ENCODE measurements at regions not wholly inside any gene's neighbourhood (a gene's known extent, or its start where the extent isn't known, plus 50 kb on each side); places are given as distances from the start of the nearest gene placed in this dataset.

GRCh38 chr2:118237451-118237850, 149.2 kb downstream of the INSIG2 start:
- H3K4me2 ChIP-seq (ENCODE audit: low read length), result no peak overlapping the region
- H3K27ac ChIP-seq (ENCODE audit: low read length), result no peak overlapping the region
- TF ChIP-seq TAF1 (IDR thresholded peaks at IDR 0.05; ENCODE audit: low read depth) (no peak), EZH2 (IDR thresholded peaks at IDR 0.05; ENCODE audit: borderline replicate concordance, insufficient read depth, low read length, poor library complexity, severe bottlenecking) (no peak), SMC3 (conservative IDR thresholded peaks at IDR 0.05; ENCODE audit: poor library complexity) (no peak)
- no peak overlapping the region for H3K4me3 ChIP-seq (ENCODE audit: low read length)
- H3K36me3 ChIP-seq (ENCODE audit: insufficient read depth, low read length), result no peaks in the 10 kb centered on the region
- no peaks in the 10 kb centered on the region for H3F3A ChIP-seq (ENCODE audit: insufficient read depth, low read length, poor library complexity, severe bottlenecking)
- no peak overlapping the region for H3K9ac ChIP-seq (ENCODE audit: low read length)
- H4K20me1 ChIP-seq (ENCODE audit: insufficient read depth), result no peaks in the 10 kb centered on the region
- no peaks in the 10 kb centered on the region for H3K9me2 ChIP-seq (ENCODE audit: insufficient read depth, low read length)
- no peaks in the 10 kb centered on the region for H3K9me3 ChIP-seq (ENCODE audit: low read length)
- no peaks in the 10 kb centered on the region for H3K79me2 ChIP-seq (replicated peaks; ENCODE audit: insufficient read depth, low read length)
- H2AFZ ChIP-seq (ENCODE audit: low read depth, low read length), result no peak overlapping the region
- no peaks in the 10 kb centered on the region for H3K27me3 ChIP-seq (ENCODE audit: insufficient read depth, low read depth, low read length)

- Histone ChIP-seq H3K9me3 (ENCODE audit: low read length) (no peaks in the 10 kb centered on the region), H3F3A (ENCODE audit: insufficient read depth, low read length, poor library complexity, severe bottlenecking) (no peaks in the 10 kb centered on the region), H3K4me3 (ENCODE audit: low read length) (no peak overlapping the region), H3K79me2 (replicated peaks; ENCODE audit: insufficient read depth, low read length) (no peaks in the 10 kb centered on the region), H4K20me1 (ENCODE audit: insufficient read depth) (no peaks in the 10 kb centered on the region), H3K27ac (ENCODE audit: low read length) (no peak overlapping the region), H3K9me2 (ENCODE audit: insufficient read depth, low read length) (no peaks in the 10 kb centered on the region), H3K9ac (ENCODE audit: low read length) (no peak overlapping the region), H3K36me3 (ENCODE audit: insufficient read depth, low read length) (no peaks in the 10 kb centered on the region), H2AFZ (ENCODE audit: low read depth, low read length) (no peak overlapping the region), H3K4me2 (ENCODE audit: low read length) (no peak overlapping the region), H3K27me3 (ENCODE audit: insufficient read depth, low read depth, low read length) (peaks cover under 1% of the 10 kb centered on the region)
- TF ChIP-seq POLR2AphosphoS5 (IDR thresholded peaks at IDR 0.05) (no peak), MXI1 (conservative IDR thresholded peaks at IDR 0.05; ENCODE audit: poor library complexity, severe bottlenecking) (no peak), EZH2 (IDR thresholded peaks at IDR 0.05; ENCODE audit: borderline replicate concordance, insufficient read depth, low read length, poor library complexity, severe bottlenecking) (no peak), TAF1 (IDR thresholded peaks at IDR 0.05; ENCODE audit: low read depth) (no peak), REST (IDR thresholded peaks at IDR 0.05; ENCODE audit: borderline replicate concordance) (no peak), EP300 (conservative IDR thresholded peaks at IDR 0.05; ENCODE audit: poor library complexity, severe bottlenecking) (no peak), SMC3 (conservative IDR thresholded peaks at IDR 0.05; ENCODE audit: poor library complexity) (no peak), RAD21 (conservative IDR thresholded peaks at IDR 0.05) (no peak)
- TF ChIP-seq, protein P1, sequence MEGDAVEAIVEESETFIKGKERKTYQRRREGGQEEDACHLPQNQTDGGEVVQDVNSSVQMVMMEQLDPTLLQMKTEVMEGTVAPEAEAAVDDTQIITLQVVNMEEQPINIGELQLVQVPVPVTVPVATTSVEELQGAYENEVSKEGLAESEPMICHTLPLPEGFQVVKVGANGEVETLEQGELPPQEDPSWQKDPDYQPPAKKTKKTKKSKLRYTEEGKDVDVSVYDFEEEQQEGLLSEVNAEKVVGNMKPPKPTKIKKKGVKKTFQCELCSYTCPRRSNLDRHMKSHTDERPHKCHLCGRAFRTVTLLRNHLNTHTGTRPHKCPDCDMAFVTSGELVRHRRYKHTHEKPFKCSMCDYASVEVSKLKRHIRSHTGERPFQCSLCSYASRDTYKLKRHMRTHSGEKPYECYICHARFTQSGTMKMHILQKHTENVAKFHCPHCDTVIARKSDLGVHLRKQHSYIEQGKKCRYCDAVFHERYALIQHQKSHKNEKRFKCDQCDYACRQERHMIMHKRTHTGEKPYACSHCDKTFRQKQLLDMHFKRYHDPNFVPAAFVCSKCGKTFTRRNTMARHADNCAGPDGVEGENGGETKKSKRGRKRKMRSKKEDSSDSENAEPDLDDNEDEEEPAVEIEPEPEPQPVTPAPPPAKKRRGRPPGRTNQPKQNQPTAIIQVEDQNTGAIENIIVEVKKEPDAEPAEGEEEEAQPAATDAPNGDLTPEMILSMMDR (IDR thresholded peaks at IDR 0.05; ENCODE audit: poor library complexity, severe bottlenecking), result no peak
These were observed 144.5 kb downstream of the INSIG2 start for GRCh38 chr2:118232796-118233195.

DNA sequence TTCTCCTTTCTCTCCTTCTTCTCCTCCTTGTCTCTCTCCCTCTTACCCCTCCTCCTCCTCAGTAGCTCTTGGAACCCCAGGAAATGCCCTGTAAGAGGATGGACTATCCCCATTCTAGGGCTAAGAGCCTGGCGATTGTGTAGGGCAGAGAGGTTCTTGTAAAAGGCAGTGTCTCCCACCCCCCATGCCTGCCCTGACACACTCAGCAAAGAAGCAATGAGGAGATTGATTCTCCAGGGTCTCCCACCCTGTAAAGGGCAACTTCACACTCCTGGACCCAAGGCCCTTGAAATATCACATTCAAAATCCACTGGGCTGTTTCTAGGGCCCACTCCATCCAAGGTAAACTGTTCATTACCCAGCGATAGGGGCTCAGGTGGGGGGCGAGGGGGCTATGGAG, 144.1 kb downstream of the INSIG2 start:
- Histone ChIP-seq H3K9me2 (ENCODE audit: insufficient read depth, low read length) (no peaks in the 10 kb centered on the region), H3K27me3 (ENCODE audit: insufficient read depth, low read depth, low read length) (peaks cover 5% of the 10 kb centered on the region), H4K20me1 (ENCODE audit: insufficient read depth) (no peaks in the 10 kb centered on the region), H3K27ac (ENCODE audit: low read length) (no peak overlapping the region), H3K9ac (ENCODE audit: low read length) (no peak overlapping the region), H3K36me3 (ENCODE audit: insufficient read depth, low read length) (no peaks in the 10 kb centered on the region), H3F3A (ENCODE audit: insufficient read depth, low read length, poor library complexity, severe bottlenecking) (no peaks in the 10 kb centered on the region), H2AFZ (ENCODE audit: low read depth, low read length) (no peak overlapping the region), H3K4me2 (ENCODE audit: low read length) (no peak overlapping the region), H3K9me3 (ENCODE audit: low read length) (no peaks in the 10 kb centered on the region), H3K79me2 (replicated peaks; ENCODE audit: insufficient read depth, low read length) (no peaks in the 10 kb centered on the region), H3K4me3 (ENCODE audit: low read length) (no peak overlapping the region)
- TF ChIP-seq EP300 (conservative IDR thresholded peaks at IDR 0.05; ENCODE audit: poor library complexity, severe bottlenecking), result no peak
